IPS-NIHi7 (cell line): ENCODE measurements at regions not wholly inside any gene's neighbourhood (a gene's known extent, or its start where the extent isn't known, plus 50 kb on each side); places are given as distances from the start of the nearest gene placed in this dataset.
"Not testable (repeated sequence)": the region's sequence is repeated elsewhere in the genome, so short reads cannot be mapped to it uniquely, and the experiment has no call there.

Experiments
- DNase-seq: peaks from one replicate; pipeline ENCODE4 v3.0.0; 2012; ENCODE audit warnings: mixed read lengths; ENCODE audit errors: extremely low spot score

- no peak for DNase-seq
These were observed 665.5 kb upstream of the CNTNAP5 start for GRCh38 chr2:123359636-123360035.

GRCh38 chr2:123362671-123363440 lies 662.2 kb upstream of the CNTNAP5 start:
- no peak for DNase-seq

DNA sequence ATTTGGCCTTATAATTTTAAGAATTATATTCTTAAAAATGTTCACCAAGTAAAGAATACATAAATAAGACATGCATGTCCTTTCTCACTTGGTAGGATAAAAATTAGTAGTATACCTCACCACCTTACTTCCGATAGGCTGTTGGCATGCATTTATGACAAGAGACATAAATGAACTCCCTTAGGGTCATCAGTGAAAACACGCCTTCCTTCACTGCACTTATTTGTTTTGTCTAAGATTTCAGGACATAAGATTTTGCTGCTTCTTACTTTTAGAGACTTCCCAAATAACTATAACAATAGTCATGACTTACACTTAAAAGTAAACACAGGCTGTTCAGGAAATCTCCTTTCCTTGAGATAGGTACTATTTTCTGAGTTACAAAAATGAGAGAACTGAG lies 661.3 kb upstream of the CNTNAP5 start:
- no peak for DNase-seq

DNA sequence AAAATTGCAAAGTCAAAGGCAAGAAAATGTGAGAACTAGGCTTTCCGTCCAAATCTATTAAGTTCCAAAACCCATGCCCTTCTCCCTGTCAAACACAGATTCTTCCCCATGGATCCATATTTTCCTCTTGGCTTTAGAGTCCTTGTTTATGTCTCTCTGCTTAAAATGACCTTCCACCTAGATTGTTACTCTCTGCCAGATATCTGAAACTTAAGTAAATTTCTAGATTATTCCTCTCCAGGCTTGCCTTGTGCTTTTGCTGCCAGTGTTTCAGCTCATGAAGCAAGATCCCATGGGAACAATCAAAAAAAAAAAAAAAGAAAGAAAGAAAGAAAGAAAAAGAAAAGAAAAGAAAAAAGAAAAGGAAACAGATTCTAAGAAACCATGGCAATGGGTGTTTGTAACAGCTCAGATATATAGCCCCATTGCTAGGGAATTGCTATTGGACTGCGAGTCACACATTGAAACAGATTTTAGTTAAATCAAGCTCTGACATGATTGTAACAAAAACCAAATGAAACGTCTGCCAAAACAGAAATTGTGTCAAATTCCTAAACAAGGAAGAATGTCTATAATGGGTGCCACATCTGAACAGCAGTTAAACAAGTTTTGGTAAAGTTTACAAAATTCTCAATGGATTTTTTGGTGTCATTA lies 660.7 kb upstream of the CNTNAP5 start:
- DNase-seq: no peak

GRCh38 chr2:123366239-123366837 lies 658.7 kb upstream of the CNTNAP5 start:
- no peak for DNase-seq

DNA sequence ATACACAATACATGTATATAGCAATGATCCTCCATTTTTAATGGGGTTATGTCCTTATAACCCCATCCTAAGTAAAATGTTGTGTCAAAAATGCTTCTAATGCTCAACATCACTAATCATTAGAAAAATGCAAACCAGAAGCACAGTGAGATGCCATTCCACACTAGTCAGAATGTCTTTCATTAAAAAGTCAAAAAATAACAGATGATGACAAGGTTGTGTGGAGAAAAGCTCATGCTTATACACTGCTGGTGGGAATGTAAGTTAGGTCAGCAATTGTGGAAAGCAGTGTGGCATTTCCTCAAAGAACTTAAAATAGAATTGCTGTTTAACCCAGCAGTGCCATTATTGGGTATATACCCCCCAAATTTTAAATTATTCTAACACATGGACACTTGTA lies 654.9 kb upstream of the CNTNAP5 start:
- DNase-seq: no peak

DNA sequence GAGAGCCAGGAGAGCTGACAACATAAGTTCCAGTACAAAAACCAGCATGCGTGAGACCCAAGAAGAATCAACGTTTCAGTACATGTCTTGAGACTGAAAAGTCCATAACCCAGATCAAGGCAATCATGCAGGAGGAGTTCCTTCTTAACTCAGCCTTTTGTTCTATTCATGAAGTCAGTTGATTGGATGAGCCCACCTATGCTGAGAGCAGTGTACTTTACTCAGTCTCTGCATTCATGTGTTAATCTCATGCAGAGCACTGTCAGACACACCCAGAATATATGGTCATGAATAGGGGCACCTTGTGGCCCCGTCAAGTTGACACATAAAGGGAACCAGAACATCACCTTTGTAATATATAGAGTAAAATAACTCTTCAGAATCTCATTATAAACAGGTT lies 653.6 kb upstream of the CNTNAP5 start:
- no peak for DNase-seq

GRCh38 chr2:123380370-123380935 lies 644.6 kb upstream of the CNTNAP5 start:
- DNase-seq: no peak

GRCh38 chr2:123415678-123416077 lies 609.4 kb upstream of the CNTNAP5 start:
- DNase-seq: no peak

DNA sequence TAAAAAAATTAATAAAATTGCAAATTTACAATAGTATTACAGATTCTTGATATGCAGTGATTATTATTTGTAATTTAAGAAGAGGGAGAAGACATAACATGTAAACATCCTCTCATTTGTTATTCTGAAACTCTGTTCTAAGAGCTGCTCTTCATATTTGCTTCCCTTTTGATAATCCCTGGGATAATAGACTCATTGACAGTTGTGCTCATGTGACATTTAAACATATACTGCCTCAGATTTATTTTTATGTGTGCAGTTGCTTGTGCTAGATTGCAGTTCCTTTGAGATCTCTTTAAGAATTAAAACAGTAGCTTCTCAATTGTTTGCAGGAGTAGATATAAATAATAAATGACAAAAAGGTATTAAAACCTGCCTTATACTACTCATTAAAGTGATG lies 605.1 kb upstream of the CNTNAP5 start:
- no peak for DNase-seq

- DNase-seq: no peak
These were observed 590.3 kb upstream of the CNTNAP5 start for GRCh38 chr2:123434546-123435395.

GRCh38 chr2:123438251-123438650 lies 586.8 kb upstream of the CNTNAP5 start:
- no peak for DNase-seq

DNA sequence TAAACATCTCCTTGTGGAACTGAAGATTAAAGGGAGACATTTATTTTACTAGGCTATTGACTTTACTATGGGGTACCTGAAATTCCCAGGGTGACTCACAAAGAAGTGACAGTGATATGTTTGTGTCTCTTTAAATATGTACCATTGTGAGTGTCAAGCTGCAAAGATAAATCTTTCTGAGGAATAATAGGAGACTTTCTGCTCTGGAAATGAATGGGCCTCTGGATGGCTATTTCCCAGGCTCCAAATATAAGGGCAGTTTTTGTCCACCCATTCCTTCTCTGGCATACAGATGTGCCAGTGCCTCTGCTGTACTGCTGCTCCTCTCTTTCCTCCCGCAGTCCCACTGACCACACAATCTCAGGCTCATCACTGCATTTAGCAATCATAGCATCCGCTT lies 586.4 kb upstream of the CNTNAP5 start:
- DNase-seq: no peak

GRCh38 chr2:123448801-123449200 lies 576.3 kb upstream of the CNTNAP5 start:
- no peak for DNase-seq

- DNase-seq: no peak
These were observed 573.5 kb upstream of the CNTNAP5 start for GRCh38 chr2:123451542-123451941.

GRCh38 chr2:123453046-123453700 lies 571.9 kb upstream of the CNTNAP5 start:
- DNase-seq: no peak

- no peak for DNase-seq
These were observed 571.3 kb upstream of the CNTNAP5 start for GRCh38 chr2:123453772-123454171.

DNA sequence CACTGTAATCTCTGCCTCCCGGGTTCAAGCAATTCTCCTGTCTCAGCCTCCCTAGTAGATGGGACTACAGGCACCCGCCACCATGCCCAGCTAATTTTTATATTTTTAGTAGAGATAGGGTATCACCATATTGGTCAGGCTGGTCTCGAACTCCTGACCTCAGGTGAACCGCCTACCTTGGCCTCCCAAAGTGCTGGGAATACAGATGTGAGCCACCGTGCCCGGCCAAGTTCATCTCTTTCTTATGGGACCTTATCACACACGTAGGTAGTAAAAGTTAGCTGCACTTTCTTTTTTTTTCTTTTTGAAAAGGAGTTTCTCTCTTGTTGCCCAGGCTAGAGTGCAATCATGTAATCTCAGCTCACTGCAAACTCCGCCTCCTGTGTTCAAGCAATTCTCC lies 569.9 kb upstream of the CNTNAP5 start:
- DNase-seq: not testable (repeated sequence)

- no peak for DNase-seq
These were observed 568.7 kb upstream of the CNTNAP5 start for GRCh38 chr2:123456416-123456815.

DNA sequence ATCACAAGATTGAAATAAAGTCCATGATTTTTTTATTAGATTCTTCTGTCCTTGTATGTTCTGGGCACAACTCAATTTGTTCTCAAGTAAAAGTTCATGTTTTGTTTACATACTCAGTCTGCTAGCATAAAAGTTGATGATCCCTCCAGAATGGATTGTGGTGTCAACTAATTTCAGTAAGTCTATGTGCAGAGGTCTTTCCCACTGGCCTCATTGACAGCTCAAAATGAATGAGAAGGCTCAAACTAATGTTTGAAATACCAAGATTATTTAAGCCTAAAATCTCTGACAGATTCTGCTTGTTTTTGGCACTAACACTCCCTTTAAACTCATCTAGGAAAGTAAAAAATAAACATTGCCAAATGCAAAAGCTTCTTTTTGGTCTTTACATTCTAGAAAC lies 561.2 kb upstream of the CNTNAP5 start:
- DNase-seq: no peak

DNA sequence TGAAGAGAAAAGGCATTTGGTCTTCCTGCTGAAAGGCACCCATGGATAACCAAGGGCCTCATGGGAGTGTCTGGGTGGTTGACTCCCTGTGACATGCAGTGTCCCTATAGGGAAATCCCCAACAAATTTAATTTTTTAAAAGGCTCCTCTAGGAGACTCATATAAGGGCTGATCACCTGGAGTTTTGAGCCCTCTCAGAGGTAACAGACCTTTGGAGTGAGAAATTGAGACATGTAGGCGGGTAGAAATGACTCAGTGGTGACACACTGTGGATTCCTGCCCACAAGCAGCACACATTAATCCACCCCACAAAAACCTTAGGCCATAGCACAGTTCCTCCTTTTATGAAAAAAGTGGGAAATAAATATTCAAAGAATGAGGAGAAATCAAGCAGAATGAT lies 557.0 kb upstream of the CNTNAP5 start:
- DNase-seq: no peak
